SK-N-SH treated with all-trans-retinoic acid at 6 μM for 48 hours (cell line): ENCODE measurements at regions not wholly inside any gene's neighbourhood (a gene's known extent, or its start where the extent isn't known, plus 50 kb on each side); places are given as distances from the start of the nearest gene placed in this dataset.

ENCODE experiments used
- ATAC-seq: fragments of 200-7000 bp; cut with Tn5 transposase; 3 replicates; pipeline ENCODE4 v1.9.1; 2020; ENCODE audit warnings: mild to moderate bottlenecking, moderate library complexity
- ARNTL ChIP-seq: fragments of 450-650 bp; formaldehyde crosslinking; IDR thresholded peaks from 2 replicates; pipeline ENCODE4 v1.5.0; 2020; ENCODE audit warnings: low read depth, mild to moderate bottlenecking, moderate library complexity, borderline replicate concordance
- BACH2 ChIP-seq: fragments of 250-450 bp; sonication (Bioruptor Pico); IDR thresholded peaks from 2 replicates; pipeline ENCODE4 v1.9.0; 2021; ENCODE audit warnings: mild to moderate bottlenecking, borderline replicate concordance
- CSDC2 ChIP-seq: fragments of 250-450 bp; sonication (Bioruptor Pico); IDR thresholded peaks from 2 replicates; pipeline ENCODE4 v1.5.0; 2020; ENCODE audit warnings: mild to moderate bottlenecking, moderate library complexity
- ESRRG ChIP-seq: fragments of 250-450 bp; sonication (Bioruptor Pico); IDR thresholded peaks from 2 replicates; pipeline ENCODE4 v1.6.1; 2021; ENCODE audit warnings: mild to moderate bottlenecking
- GLIS3 ChIP-seq: fragments of 250-450 bp; sonication (Bioruptor Pico); IDR thresholded peaks from 2 replicates; pipeline ENCODE4 v1.5.0; 2020; ENCODE audit warnings: mild to moderate bottlenecking, moderate library complexity
- ISL1 ChIP-seq: fragments of 250-450 bp; sonication (Bioruptor Pico); IDR thresholded peaks from 2 replicates; pipeline ENCODE4 v2.1.2; 2022; ENCODE audit warnings: mild to moderate bottlenecking, moderate library complexity
- PPARA ChIP-seq: fragments of 250-450 bp; sonication (Bioruptor Pico); IDR thresholded peaks from 2 replicates; pipeline ENCODE4 v1.5.0; 2020; ENCODE audit warnings: mild to moderate bottlenecking, borderline replicate concordance
- SNAI2 ChIP-seq: fragments of 250-450 bp; sonication (Bioruptor Pico); IDR thresholded peaks from 2 replicates; pipeline ENCODE4 v1.5.0; 2020; ENCODE audit warnings: mild to moderate bottlenecking, moderate library complexity
- TCF4 ChIP-seq: fragments of 250-450 bp; sonication (Bioruptor Pico); IDR thresholded peaks from 2 replicates; pipeline ENCODE4 v1.8.0; 2021; ENCODE audit warnings: mild to moderate bottlenecking, moderate library complexity, borderline replicate concordance
- TOX ChIP-seq: fragments of 250-450 bp; sonication (Bioruptor Pico); IDR thresholded peaks from 2 replicates; pipeline ENCODE4 v1.8.0; 2021; ENCODE audit warnings: mild to moderate bottlenecking, moderate library complexity, borderline replicate concordance
- ZC3H10 ChIP-seq: fragments of 250-450 bp; sonication (Bioruptor Pico); IDR thresholded peaks from 2 replicates; pipeline ENCODE4 v1.5.1; 2021; ENCODE audit warnings: mild to moderate bottlenecking, moderate library complexity
- ZFP3 ChIP-seq: fragments of 250-450 bp; sonication (Bioruptor Pico); IDR thresholded peaks from 2 replicates; pipeline ENCODE4 v1.5.0; 2020; ENCODE audit warnings: mild to moderate bottlenecking, moderate library complexity
- ZFP30 ChIP-seq: fragments of 450-650 bp; formaldehyde crosslinking; IDR thresholded peaks from 2 replicates; pipeline ENCODE4 v1.5.0; 2022; ENCODE audit warnings: mild to moderate bottlenecking, moderate library complexity
- ZNF565 ChIP-seq: fragments of 450-650 bp; formaldehyde crosslinking; conservative IDR thresholded peaks from 2 replicates; pipeline ENCODE4 v1.5.0; 2020; ENCODE audit warnings: low read depth, mild to moderate bottlenecking, moderate library complexity
- ZNF70 ChIP-seq: fragments of 450-650 bp; formaldehyde crosslinking; IDR thresholded peaks from 2 replicates; pipeline ENCODE4 v1.5.0; 2020; ENCODE audit warnings: mild to moderate bottlenecking, moderate library complexity
- ZNF8 ChIP-seq: fragments of 450-650 bp; formaldehyde crosslinking; IDR thresholded peaks from 2 replicates; pipeline ENCODE4 v1.5.0; 2020; ENCODE audit warnings: mild to moderate bottlenecking, moderate library complexity
- TF ChIP-seq, protein P1 (sequence below): fragments of 250-450 bp; sonication (Bioruptor Pico); IDR thresholded peaks from 2 replicates; pipeline ENCODE4 v1.5.1; 2020; ENCODE audit warnings: low read depth, mild to moderate bottlenecking, moderate library complexity
- TF ChIP-seq, protein P2 (sequence below): fragments of 250-450 bp; sonication (Bioruptor Pico); IDR thresholded peaks from 2 replicates; pipeline ENCODE4 v1.8.0; 2021; ENCODE audit warnings: low read depth, mild to moderate bottlenecking, moderate library complexity, borderline replicate concordance
- TF ChIP-seq, protein P3 (sequence below): fragments of 250-450 bp; sonication (Bioruptor Pico); IDR thresholded peaks from 2 replicates; pipeline ENCODE4 v1.5.1; 2021; ENCODE audit warnings: mild to moderate bottlenecking, moderate library complexity
- TF ChIP-seq, protein P4 (sequence below): fragments of 250-450 bp; sonication (Bioruptor Pico); IDR thresholded peaks from 2 replicates; pipeline ENCODE4 v1.5.0; 2020; ENCODE audit warnings: mild to moderate bottlenecking, moderate library complexity

DNA sequence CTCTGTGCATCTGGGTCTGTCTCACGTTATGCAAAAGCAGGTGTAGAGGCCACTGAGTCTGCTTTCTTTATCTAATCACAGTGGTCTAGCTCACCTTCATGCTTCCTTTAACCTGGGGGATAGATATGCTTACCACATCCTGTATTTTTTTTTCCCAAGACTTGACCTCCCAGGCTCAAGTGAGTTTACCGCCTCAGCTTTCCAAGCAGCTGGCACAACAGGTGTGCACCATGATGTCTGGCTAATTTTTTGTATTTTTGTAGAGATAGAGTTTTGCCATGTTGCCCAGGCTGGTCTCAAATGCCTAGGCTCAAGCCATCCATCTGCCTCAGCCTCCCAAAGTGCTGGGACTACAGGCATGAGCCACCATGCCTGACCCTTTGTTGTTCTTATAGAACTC is 236.0 kb downstream of the ATP23 start:
- ATAC-seq: no peak
- TF ChIP-seq GLIS3: no peak
- no peak for TF ChIP-seq ZFP30 (CRISPR knock-in tag)
- TF ChIP-seq ZNF70 (CRISPR knock-in tag): no peak
- no peak for TF ChIP-seq ARNTL (CRISPR knock-in tag)
- TF ChIP-seq CSDC2 (CRISPR knock-in tag): no peak
- no peak for TF ChIP-seq TCF4 (CRISPR knock-in tag)
- TF ChIP-seq, protein P1, sequence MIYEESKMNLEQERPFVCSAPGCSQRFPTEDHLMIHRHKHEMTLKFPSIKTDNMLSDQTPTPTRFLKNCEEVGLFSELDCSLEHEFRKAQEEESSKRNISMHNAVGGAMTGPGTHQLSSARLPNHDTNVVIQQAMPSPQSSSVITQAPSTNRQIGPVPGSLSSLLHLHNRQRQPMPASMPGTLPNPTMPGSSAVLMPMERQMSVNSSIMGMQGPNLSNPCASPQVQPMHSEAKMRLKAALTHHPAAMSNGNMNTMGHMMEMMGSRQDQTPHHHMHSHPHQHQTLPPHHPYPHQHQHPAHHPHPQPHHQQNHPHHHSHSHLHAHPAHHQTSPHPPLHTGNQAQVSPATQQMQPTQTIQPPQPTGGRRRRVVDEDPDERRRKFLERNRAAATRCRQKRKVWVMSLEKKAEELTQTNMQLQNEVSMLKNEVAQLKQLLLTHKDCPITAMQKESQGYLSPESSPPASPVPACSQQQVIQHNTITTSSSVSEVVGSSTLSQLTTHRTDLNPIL (CRISPR knock-in tag): no peak
- TF ChIP-seq ZC3H10: no peak
- TF ChIP-seq ZNF565 (CRISPR knock-in tag): no peak
- no peak for TF ChIP-seq ESRRG
- TF ChIP-seq ISL1: no peak
- no peak for TF ChIP-seq ZFP3 (CRISPR knock-in tag)
- TF ChIP-seq, all 23 proteins: peak for 0

DNA sequence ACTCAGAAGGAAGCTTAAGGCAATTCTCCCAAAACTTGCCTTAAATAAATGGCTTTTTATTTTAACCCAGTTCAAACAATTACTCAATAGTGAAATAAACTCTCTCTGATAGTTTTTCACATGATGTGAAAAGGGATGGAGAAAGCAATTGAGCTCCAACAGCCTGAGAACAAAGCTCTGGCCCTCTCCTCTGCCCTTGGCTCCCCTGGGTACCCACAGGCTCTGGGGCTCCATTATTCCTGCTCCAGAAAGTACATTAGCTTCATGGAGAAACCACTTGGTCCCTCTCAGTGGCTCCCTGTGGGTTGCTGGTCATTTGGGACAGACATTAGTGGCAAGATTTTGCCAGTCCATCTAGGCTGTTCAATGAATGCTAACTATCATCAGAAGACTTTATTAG is 242.8 kb downstream of the ATP23 start:
- no peak for ATAC-seq
- TF ChIP-seq ISL1 (no peak), CSDC2 (CRISPR knock-in tag) (no peak), ZNF565 (CRISPR knock-in tag) (no peak), SNAI2 (CRISPR knock-in tag) (no peak), ZFP3 (CRISPR knock-in tag) (no peak), PPARA (CRISPR knock-in tag) (no peak)
- TF ChIP-seq, protein P2, sequence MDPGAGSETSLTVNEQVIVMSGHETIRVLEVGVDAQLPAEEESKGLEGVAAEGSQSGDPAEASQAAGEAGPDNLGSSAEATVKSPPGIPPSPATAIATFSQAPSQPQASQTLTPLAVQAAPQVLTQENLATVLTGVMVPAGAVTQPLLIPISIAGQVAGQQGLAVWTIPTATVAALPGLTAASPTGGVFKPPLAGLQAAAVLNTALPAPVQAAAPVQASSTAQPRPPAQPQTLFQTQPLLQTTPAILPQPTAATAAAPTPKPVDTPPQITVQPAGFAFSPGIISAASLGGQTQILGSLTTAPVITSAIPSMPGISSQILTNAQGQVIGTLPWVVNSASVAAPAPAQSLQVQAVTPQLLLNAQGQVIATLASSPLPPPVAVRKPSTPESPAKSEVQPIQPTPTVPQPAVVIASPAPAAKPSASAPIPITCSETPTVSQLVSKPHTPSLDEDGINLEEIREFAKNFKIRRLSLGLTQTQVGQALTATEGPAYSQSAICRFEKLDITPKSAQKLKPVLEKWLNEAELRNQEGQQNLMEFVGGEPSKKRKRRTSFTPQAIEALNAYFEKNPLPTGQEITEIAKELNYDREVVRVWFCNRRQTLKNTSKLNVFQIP (CRISPR knock-in tag): no peak
- TF ChIP-seq, all 23 proteins: peak for 0

DNA sequence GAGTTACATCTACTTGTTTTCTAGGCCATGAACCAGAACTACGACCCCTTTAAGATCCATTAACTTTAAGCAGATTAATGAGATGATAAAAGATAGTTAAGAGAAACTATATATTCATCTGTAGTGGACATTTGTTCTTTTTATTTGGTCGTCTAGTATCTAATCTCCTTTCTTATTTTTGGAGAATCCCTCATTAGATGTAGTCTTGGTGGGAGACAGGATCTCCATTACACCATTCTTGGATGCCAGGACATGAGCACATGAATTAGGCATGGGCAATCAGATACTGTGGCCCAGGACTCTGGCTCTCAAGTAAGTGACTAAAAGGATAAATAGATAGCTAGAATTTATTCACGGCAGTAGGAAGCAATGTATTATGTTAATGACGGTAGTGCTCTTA is 245.0 kb downstream of the ATP23 start:
- TF ChIP-seq ZFP30 (CRISPR knock-in tag) (no peak), ISL1 (no peak), PPARA (CRISPR knock-in tag) (no peak), CSDC2 (CRISPR knock-in tag) (no peak), ARNTL (CRISPR knock-in tag) (no peak), ZNF70 (CRISPR knock-in tag) (no peak), SNAI2 (CRISPR knock-in tag) (no peak), TOX (no peak), TCF4 (CRISPR knock-in tag) (no peak), BACH2 (CRISPR knock-in tag) (no peak), ZC3H10 (no peak), ZNF565 (CRISPR knock-in tag) (no peak), ZNF8 (no peak), ESRRG (no peak), GLIS3 (no peak), ZFP3 (CRISPR knock-in tag) (no peak)
- TF ChIP-seq, protein P2 (CRISPR knock-in tag): no peak
- TF ChIP-seq, protein P3, sequence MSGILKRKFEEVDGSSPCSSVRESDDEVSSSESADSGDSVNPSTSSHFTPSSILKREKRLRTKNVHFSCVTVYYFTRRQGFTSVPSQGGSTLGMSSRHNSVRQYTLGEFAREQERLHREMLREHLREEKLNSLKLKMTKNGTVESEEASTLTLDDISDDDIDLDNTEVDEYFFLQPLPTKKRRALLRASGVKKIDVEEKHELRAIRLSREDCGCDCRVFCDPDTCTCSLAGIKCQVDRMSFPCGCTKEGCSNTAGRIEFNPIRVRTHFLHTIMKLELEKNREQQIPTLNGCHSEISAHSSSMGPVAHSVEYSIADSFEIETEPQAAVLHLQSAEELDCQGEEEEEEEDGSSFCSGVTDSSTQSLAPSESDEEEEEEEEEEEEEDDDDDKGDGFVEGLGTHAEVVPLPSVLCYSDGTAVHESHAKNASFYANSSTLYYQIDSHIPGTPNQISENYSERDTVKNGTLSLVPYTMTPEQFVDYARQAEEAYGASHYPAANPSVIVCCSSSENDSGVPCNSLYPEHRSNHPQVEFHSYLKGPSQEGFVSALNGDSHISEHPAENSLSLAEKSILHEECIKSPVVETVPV (CRISPR knock-in tag): no peak
- TF ChIP-seq, protein P4, sequence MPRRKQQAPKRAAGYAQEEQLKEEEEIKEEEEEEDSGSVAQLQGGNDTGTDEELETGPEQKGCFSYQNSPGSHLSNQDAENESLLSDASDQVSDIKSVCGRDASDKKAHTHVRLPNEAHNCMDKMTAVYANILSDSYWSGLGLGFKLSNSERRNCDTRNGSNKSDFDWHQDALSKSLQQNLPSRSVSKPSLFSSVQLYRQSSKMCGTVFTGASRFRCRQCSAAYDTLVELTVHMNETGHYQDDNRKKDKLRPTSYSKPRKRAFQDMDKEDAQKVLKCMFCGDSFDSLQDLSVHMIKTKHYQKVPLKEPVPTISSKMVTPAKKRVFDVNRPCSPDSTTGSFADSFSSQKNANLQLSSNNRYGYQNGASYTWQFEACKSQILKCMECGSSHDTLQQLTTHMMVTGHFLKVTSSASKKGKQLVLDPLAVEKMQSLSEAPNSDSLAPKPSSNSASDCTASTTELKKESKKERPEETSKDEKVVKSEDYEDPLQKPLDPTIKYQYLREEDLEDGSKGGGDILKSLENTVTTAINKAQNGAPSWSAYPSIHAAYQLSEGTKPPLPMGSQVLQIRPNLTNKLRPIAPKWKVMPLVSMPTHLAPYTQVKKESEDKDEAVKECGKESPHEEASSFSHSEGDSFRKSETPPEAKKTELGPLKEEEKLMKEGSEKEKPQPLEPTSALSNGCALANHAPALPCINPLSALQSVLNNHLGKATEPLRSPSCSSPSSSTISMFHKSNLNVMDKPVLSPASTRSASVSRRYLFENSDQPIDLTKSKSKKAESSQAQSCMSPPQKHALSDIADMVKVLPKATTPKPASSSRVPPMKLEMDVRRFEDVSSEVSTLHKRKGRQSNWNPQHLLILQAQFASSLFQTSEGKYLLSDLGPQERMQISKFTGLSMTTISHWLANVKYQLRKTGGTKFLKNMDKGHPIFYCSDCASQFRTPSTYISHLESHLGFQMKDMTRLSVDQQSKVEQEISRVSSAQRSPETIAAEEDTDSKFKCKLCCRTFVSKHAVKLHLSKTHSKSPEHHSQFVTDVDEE (CRISPR knock-in tag): no peak
- TF ChIP-seq, protein P1 (CRISPR knock-in tag): no peak
- no peak for ATAC-seq
